GM18861 (cell line): ENCODE measurements at regions not wholly inside any gene's neighbourhood (a gene's known extent, or its start where the extent isn't known, plus 50 kb on each side); places are given as distances from the start of the nearest gene placed in this dataset.

Experiments
- ATAC-seq: cut with Tn5 transposase; IDR thresholded peaks from one replicate; pipeline ENCODE4 v1.9.1; 2021; ENCODE audit not compliant: unreplicated experiment

DNA sequence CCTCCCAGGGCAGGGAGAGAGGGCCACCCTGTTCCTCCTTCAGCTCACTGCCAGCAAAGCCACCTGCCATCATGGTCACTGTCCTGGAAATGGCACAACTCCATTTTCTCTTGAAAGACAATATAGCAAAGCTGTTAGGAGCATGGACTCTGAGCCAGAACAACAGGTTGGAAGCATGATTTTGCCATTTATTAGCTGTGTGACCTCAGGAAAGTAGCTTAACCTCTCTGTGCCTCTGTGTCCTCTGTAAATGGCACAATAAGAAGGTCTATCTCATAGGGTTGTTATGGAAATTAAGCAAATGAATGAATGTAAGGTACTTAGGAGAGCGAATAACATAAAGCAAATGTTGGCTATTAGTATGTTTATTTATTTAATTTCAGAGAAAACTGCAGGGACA, 730.4 kb upstream of the ID2 start:
- no peak for ATAC-seq

DNA sequence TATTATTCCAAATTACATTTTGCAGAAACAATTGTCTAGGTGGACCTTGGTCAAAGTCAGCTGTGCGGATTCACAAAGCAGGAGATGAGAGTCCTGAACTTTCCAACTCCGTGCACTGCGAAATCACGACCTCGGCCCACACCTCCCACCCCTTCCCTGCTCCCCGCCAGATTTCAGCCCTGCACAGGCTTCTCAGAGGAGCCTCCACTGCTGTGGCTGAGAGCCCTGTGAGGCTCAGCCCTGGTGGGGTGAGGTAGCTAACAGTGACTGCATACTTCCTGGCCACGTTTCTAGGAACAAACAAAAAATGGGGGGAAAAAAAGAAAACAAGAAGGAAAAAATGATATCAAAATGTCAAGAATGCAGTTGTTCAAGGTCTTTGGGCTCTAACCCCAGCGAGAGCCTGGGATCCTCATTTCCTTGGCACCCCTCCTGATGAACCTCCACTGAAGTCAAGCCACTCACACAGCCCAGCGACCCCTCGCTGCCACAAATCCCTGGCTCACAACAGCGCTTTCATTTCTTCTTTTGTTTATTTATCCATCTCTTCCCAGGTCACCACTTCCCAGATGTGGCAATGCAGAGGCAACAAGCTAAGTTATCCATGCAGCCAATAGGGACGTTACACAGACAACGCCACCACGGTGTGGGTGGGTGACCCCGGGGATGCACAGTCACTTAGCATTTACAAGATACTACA, 729.7 kb upstream of the ID2 start:
- no peak for ATAC-seq

DNA sequence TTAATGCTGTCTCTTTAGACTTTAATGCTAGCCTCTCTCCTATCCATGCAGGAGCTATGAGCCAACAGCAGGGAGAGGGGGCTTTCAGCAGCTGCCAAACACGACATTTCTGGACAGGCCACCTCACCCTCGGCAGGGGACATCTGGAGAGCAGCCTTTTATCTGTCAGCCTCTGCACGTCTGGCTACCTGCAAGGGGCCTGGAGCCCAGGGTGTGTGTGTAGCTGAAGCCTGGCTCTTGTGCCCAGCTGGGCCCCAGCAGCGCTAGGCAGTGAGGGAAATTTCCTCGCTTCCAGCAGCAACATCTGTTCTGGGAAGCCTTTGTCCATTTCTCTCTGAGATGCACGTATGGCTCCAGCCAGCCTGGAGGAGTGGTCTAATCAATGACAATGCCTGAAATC, 728.7 kb upstream of the ID2 start:
- no peak for ATAC-seq

DNA sequence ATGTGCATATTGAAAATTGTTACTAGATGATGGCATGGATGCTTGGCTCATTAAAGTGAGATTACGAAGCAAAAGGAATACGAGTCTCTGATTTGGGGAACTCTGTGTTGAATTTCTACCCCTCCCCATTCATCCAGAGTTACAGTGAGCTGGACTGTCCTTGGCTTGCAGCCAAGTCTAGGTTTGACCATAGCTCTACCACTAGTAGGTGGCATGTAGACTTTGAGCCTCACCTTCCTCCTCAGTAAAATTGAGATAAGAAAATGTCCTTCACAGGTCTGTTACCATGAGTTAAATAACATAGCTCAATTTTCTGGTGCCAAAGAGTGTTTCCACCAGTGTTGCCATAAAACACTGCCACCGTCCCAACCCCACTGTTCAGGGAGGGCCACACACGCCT, 727.6 kb upstream of the ID2 start:
- no peak for ATAC-seq

- ATAC-seq, result no peak
These were observed 725.6 kb upstream of the ID2 start for GRCh38 chr2:7956126-7956689.

- no peak for ATAC-seq
These were observed 720.3 kb upstream of the ID2 start for GRCh38 chr2:7961550-7961949.

DNA sequence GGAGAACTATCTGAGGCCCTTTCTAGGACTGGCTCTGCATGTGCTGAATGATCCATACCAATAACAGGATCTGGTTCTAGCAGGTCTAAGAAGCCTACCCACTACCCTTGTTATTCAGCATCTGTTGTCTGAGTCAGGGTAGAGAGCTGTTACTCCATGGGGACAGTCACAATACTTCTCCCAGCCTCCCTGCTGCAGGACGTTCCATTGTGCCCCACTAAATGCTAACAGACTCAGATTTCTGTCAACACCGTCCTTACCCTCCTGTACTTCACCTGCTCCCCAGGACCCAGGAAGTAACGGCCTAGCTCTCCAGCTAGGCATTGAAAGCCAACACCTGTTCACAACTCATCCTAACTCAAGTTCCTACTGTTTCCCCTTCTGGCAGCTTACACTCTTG, 719.7 kb upstream of the ID2 start:
- no peak for ATAC-seq

- ATAC-seq, result no peak
These were observed 718.1 kb upstream of the ID2 start for GRCh38 chr2:7963787-7964186.

DNA sequence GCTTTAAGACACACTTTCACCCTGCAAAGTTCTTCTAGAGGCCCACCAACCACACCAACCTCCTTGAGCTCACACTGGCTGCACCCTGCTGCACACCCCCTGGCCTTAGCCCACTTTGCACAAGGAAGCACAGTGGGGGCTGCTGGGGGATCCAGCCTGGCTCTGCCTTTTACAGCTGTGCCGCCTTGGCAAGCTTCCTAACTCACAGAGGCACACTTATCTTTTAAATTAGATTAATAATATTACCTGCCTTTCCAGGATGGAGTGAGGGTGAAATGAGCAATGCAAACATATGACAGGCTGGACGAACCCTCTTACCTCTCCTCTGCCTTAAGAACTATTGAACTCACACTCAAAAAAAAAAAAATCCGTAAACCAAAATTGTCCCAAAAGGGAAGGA, 715.8 kb upstream of the ID2 start:
- ATAC-seq, result no peak

- ATAC-seq, result no peak
These were observed 714.0 kb upstream of the ID2 start for GRCh38 chr2:7967707-7968405.

DNA sequence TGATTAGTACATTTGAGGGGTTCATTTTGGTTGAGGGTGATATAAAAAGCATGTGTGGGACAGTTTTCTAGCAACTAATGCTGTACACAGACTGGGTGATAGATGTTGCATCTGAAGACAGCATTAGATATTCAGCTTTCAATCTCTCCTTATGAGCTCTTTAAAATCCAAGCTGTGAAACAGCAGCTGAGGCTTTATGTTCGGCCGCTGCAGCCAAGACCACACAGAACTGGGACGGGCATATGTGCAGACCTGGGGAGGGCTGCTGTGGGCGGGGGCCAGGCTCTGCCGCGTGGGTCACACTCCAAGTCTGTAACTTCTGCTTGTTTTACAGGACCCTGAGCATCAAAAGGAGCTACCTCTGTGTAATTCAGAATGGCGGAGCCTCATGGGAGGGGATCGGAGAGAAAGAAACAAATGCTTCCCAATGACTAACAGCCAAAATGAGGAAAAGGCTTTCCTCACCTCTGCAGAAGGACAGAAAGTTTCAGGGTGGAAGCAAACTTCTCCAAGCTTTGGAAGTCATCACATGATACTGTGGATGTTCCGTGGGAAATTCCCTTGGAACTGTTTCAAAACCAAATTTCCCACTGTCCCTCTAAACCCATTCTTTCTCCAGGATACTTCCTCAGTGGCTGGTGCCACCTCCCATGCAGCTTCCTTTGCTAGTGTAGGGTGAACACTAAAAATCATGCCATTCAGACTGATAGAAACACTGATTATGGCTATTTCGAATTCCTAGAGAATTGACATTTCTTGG, 711.9 kb upstream of the ID2 start:
- no peak for ATAC-seq

- ATAC-seq, result no peak
These were observed 710.6 kb upstream of the ID2 start for GRCh38 chr2:7971248-7971647.

DNA sequence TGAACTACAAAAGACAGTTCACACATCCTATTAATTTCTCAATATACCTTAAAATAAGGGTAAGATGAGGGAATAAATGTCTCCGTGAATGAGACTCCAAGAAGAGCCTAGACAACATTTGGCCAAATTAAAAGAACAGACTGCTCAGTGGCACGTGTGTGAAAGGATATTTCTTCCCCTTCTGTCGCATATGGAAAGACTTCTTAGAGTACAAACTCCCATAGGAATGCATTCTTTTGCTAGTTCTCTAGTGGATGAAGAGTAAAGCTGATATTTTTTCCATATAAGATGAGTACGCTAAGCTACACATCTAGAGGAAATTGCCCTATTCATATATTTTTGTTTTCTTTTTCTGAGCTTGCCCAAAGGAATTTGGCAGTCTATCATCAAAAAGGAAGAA, 710.0 kb upstream of the ID2 start:
- ATAC-seq, result no peak

DNA sequence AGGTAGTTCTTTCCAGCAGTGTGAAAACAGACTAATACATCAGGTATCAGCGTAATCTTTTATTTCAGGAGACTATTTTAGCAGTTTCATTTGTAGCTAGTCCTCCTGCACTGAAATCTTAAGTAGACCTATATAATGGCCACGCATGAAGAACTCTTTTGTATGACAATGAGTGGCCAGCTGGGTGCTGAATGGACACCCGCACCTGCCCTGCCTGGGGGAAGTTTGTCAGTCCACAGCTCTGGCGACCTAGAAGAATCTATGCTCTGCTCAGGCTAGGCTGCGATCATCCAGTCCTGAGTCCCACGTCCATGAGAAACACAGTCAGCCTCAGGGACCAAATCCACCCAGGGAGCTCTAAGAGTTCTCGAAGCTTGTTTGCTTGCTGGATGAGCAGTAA, 709.2 kb upstream of the ID2 start:
- ATAC-seq, result no peak

GRCh38 chr2:7973801-7974480, 707.9 kb upstream of the ID2 start:
- no peak for ATAC-seq

DNA sequence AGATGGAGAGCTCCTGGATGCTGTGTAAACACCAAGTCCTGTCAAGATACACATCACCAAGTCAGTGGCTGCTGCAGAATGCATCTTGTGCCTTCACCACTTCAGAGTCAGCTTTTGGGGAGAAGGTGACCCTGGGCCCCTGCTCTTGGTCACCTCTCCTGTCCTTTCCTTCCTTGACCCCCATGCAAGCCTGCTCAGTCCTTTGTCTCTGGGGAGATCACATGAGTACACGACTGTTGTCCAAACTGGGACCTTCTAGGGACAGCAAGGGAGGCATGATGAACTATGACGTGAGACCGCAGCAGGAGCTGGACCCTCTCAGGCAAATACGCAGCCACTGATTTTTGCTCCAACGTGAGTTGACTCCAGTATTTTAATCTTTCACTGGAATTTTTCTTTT, 706.9 kb upstream of the ID2 start:
- no peak for ATAC-seq

DNA sequence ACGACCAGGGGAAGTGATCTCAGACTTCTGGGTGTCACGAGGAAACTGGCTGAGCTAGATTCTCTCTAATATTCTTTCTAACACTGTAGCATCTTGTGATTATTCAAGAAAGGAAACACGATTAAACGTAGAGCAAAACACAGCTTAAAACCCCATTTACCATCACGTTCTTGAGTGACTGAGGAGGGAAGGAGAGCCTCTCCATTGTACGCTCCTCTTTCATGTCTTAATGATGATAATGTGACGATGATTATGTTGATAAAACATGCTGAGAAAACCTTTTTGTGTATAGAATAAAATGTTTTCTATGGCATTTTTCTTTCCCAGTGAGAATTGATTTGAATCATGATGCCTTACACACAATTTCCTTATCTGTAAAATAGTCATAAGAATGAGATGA, 705.6 kb upstream of the ID2 start:
- no peak for ATAC-seq

DNA sequence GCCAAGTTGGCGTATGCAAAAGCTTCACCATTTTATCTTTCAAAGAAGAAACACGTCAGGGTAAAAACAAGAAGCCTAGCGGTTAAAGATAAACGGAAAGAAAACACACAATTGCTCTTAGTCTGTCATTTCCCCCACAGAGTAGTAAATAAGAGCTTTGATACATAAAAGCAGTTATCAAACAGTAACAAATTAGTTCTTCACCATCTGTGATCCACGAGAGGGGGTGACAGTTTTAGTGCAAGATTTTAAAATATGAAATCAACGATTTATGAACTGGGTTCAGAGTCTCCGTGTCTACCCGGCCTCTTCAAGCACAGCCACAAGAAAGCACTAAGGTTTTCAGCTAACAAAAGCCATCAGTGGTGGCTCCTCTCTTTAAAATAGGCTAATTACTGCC, 703.9 kb upstream of the ID2 start:
- ATAC-seq, result no peak

GRCh38 chr2:7982054-7982453, 699.8 kb upstream of the ID2 start:
- no peak for ATAC-seq

GRCh38 chr2:7983451-7983850, 698.4 kb upstream of the ID2 start:
- ATAC-seq, result no peak

- ATAC-seq, result no peak
These were observed 697.9 kb upstream of the ID2 start for GRCh38 chr2:7983912-7984311.
